Spleen (tissue), 11 donors: ENCODE measurements at regions not wholly inside any gene's neighbourhood (a gene's known extent, or its start where the extent isn't known, plus 50 kb on each side); places are given as distances from the start of the nearest gene placed in this dataset.

Source experiments
- DNase-seq: peaks from one replicate; pipeline ENCODE4 v3.0.0-alpha.2; 2020
- H3K27ac ChIP-seq, 8 donors: fragments of 200-600 bp; sonication (generic) in 7 of 8; 1 replicate in 4 of 8; 2 replicates in 4 of 8; pipeline versions ENCODE4 v1.5.0 to v1.8.0; 2016 to 2021; ENCODE audit warnings: inconsistent platforms in 4 of 8, mild to moderate bottlenecking in 4 of 8, moderate library complexity in 1 of 8
- H3K27me3 ChIP-seq, 7 donors: fragments of 200-600 bp; sonication (generic) in 6 of 7; replicated peaks in 1 of 7; 1 replicate in 4 of 7; 2 replicates in 3 of 7; pipeline versions ENCODE4 v1.5.0 to v1.8.0; 2016 to 2021; ENCODE audit warnings: inconsistent platforms in 3 of 7, mild to moderate bottlenecking in 1 of 7
- H3K36me3 ChIP-seq, 6 donors: fragments of 200-600 bp; sonication (generic) in 5 of 6; 1 replicate in 4 of 6; 2 replicates in 2 of 6; pipeline versions ENCODE4 v1.5.0 to v1.8.0; 2016 to 2021; ENCODE audit warnings: inconsistent platforms in 2 of 6
- H3K4me1 ChIP-seq, 6 donors: fragments of 200-600 bp; sonication (generic) in 5 of 6; 1 replicate in 3 of 6; 2 replicates in 3 of 6; pipeline versions ENCODE4 v1.5.0 to v1.8.0; 2016 to 2021; ENCODE audit warnings: inconsistent platforms in 3 of 6
- H3K4me3 ChIP-seq, 8 donors: fragments of 200-600 bp; sonication (generic) in 7 of 8; 1 replicate in 4 of 8; 2 replicates in 4 of 8; pipeline versions ENCODE4 v1.5.0 to v1.8.0; 2016 to 2021; ENCODE audit warnings: inconsistent platforms in 4 of 8, mild to moderate bottlenecking in 4 of 8, moderate library complexity in 2 of 8
- H3K9me3 ChIP-seq, 8 donors: fragments of 200-600 bp; sonication (generic) in 7 of 8; 1 replicate in 4 of 8; 2 replicates in 4 of 8; pipeline versions ENCODE4 v1.5.0 to v1.8.0; 2016 to 2021; ENCODE audit warnings: inconsistent platforms in 4 of 8
- CTCF ChIP-seq, 11 experiments: fragments of 200-600 bp in 7 of 11; fragments of 450-650 bp in 4 of 11; sonication (generic) in 4 of 11; IDR thresholded peaks in 8 of 11; conservative IDR thresholded peaks in 3 of 11; 1 replicate in 7 of 11; 2 replicates in 4 of 11; pipeline versions ENCODE4 v1.4.0 to v1.8.0; 2016 to 2021; ENCODE audit warnings: antibody characterized with exemption in 11 of 11, inconsistent platforms in 4 of 11, mild to moderate bottlenecking in 1 of 11
- POLR2A ChIP-seq, 3 donors: fragments of 450-650 bp; IDR thresholded peaks; one replicate each; pipeline ENCODE4 v1.5.1; 2017; ENCODE audit warnings: antibody characterized with exemption in 3 of 3, mild to moderate bottlenecking in 1 of 3
- POLR2AphosphoS5 ChIP-seq, 3 donors: sonication (generic); formaldehyde crosslinking; IDR thresholded peaks; one replicate each; pipeline ENCODE4 v1.5.1; 2017; ENCODE audit warnings: antibody characterized with exemption in 3 of 3
- WGBS, 5 donors: extraction: QIAGEN DNeasy Blood & Tissue Kit in 3 of 5; methylation state at CpG; one replicate each; pipeline versions ENCODE4 v1.1.5 to v1.1.7; 2013 to 2018; 5-methylcytosine and 5-hydroxymethylcytosine counted together
- intact Hi-C: fragments of 100-400 bp; cut with DNase I; formaldehyde crosslinking; loops from one replicate; pipeline ENCODE4 v1.15.0; 2023; ENCODE audit warnings: low total_unique reads
- donor health status: healthy with polysubstance abuse.
- donor health status: DM: no; HTN: no; CAD: no; lungs with moderate emphysema.
- donor health status: DM: no; HTN: no; CAD: no.
- donor health status: Bipolar disorder and iron deficiency.
- donor health status: healthy.
- donor health status: DM: no; HTN: no; CAD: no.
- donor health status: DM: yes; HTN: yes; CAD: no.

GRCh38 chr6:140533526-140533925 is 1159.1 kb upstream of the CITED2 start:
- TF ChIP-seq CTCF (IDR thresholded peaks at IDR 0.05 in 8 of 11, conservative IDR thresholded peaks at IDR 0.05 in 3 of 11) (no peak), POLR2AphosphoS5 (IDR thresholded peaks at IDR 0.05) (no peak), POLR2A (IDR thresholded peaks at IDR 0.05) (no peak)
- Histone ChIP-seq H3K27ac (no peak overlapping the region), H3K4me1 (no peaks in the 10 kb centered on the region), H3K27me3 (no peaks in the 10 kb centered on the region), H3K9me3 (peaks cover 0 to 22% (median 8%) of the 10 kb centered on the region in 8 donors), H3K36me3 (no peaks in the 10 kb centered on the region), H3K4me3 (no peak overlapping the region)
- intact Hi-C loops: no loop called here
- DNase-seq: no peak

DNA sequence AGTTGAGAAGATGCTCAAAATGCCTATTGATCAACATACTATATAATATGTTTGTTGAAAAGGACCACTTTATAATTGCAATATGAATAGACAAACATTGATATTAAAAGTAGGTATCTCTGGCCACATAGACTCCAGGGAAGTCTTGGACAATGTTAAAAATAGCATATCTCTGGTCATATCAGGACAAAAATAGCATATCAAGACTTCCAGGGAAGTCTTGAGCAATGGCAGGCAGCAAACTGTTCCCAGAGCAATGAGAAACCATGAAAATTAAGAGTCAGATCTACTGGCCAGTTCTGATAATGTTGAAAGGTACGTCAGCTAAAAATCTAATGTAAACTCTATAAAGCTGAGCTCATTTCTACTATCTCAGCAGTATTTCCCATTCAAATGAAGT is 1130.3 kb upstream of the CITED2 start:
- DNase-seq: no peak
- Histone ChIP-seq H3K27me3 (no peaks in the 10 kb centered on the region), H3K27ac (no peak overlapping the region), H3K36me3 (no peaks in the 10 kb centered on the region), H3K4me1 (no peaks in the 10 kb centered on the region), H3K9me3 (no peaks in the 10 kb centered on the region), H3K4me3 (no peak overlapping the region)
- TF ChIP-seq POLR2AphosphoS5 (IDR thresholded peaks at IDR 0.05): no peak
- TF ChIP-seq POLR2A (IDR thresholded peaks at IDR 0.05): no peak
- no peak for TF ChIP-seq CTCF (IDR thresholded peaks at IDR 0.05 in 8 of 11, conservative IDR thresholded peaks at IDR 0.05 in 3 of 11)
- WGBS, 5 donors: 79 to 88% (median 88%) methylated on average over 1 of the region's 1 CpG
- intact Hi-C loops: no loop called here

GRCh38 chr6:140500849-140501248 is 1126.4 kb upstream of the CITED2 start:
- Histone ChIP-seq H3K27me3 (no peaks in the 10 kb centered on the region), H3K27ac (no peak overlapping the region), H3K4me3 (no peak overlapping the region), H3K9me3 (no peaks in the 10 kb centered on the region), H3K36me3 (no peaks in the 10 kb centered on the region), H3K4me1 (no peaks in the 10 kb centered on the region)
- 87 to 98% (median 94%) methylated on average over 3 of the region's 3 CpGs for WGBS, 5 donors
- intact Hi-C loops: no loop called here
- no peak for DNase-seq
- no peak for TF ChIP-seq POLR2A (IDR thresholded peaks at IDR 0.05)
- TF ChIP-seq CTCF (IDR thresholded peaks at IDR 0.05 in 8 of 11, conservative IDR thresholded peaks at IDR 0.05 in 3 of 11): no peak
- TF ChIP-seq POLR2AphosphoS5 (IDR thresholded peaks at IDR 0.05): no peak

DNA sequence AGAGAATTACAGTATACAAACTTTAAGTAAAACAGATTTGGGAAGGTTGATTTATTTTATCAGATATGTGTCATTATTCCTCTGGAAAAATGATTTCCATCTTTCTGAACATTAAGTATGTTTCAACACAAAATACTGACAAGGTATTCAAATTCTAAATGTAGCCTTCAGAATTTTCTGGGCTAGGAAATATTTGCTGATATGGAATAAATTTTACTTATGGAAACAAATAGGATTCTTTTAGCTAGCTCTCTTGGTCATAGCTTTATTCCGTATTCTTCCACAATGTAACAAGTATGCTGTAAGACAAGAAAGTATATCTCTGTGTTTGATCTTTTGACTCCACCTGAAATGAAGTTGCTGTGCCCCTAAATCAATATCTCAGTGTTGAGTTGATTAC is 1125.2 kb upstream of the CITED2 start:
- H3K4me1 ChIP-seq: no peaks in the 10 kb centered on the region
- H3K27me3 ChIP-seq: no peaks in the 10 kb centered on the region
- no peak overlapping the region for H3K27ac ChIP-seq
- no peaks in the 10 kb centered on the region for H3K9me3 ChIP-seq
- H3K4me3 ChIP-seq: no peak overlapping the region
- DNase-seq: no peak
- intact Hi-C loops: no loop called here
- 88 to 100% (median 94%) methylated on average over 1 of the region's 1 CpG for WGBS, 5 donors
- TF ChIP-seq POLR2A (IDR thresholded peaks at IDR 0.05) (no peak), POLR2AphosphoS5 (IDR thresholded peaks at IDR 0.05) (no peak), CTCF (IDR thresholded peaks at IDR 0.05 in 8 of 11, conservative IDR thresholded peaks at IDR 0.05 in 3 of 11) (no peak)
- no peaks in the 10 kb centered on the region for H3K36me3 ChIP-seq
